RWPE2 (cell line): ENCODE measurements at regions not wholly inside any gene's neighbourhood (a gene's known extent, or its start where the extent isn't known, plus 50 kb on each side); places are given as distances from the start of the nearest gene placed in this dataset.

Experiments
- ATAC-seq: fragments of 200-7000 bp; cut with Tn5 transposase; 3 replicates; pipeline ENCODE4 v1.9.1; 2021; ENCODE audit warnings: low read depth
- DNase-seq: peaks from one replicate; pipeline ENCODE4 v3.0.0-alpha.2; 2020; ENCODE audit warnings: low spot score
- H3K27ac ChIP-seq: fragments of 450-650 bp; 2 replicates; pipeline ENCODE4 v1.5.1; 2017; ENCODE audit warnings: mild to moderate bottlenecking; ENCODE audit not compliant: poor library complexity, severe bottlenecking
- H3K27me3 ChIP-seq: fragments of 250-450 bp; sonication (Bioruptor Pico); 2 replicates; pipeline ENCODE4 v1.5.1; 2021; ENCODE audit warnings: mild to moderate bottlenecking, moderate library complexity; ENCODE audit not compliant: insufficient read depth, poor library complexity, severe bottlenecking
- H3K36me3 ChIP-seq: fragments of 250-450 bp; sonication (Bioruptor Pico); 2 replicates; pipeline ENCODE4 v1.5.1; 2020; ENCODE audit warnings: low read depth, mild to moderate bottlenecking, moderate library complexity
- H3K4me1 ChIP-seq: fragments of 250-450 bp; sonication (Bioruptor Pico); 2 replicates; pipeline ENCODE4 v1.5.1; 2021; ENCODE audit warnings: mild to moderate bottlenecking, moderate library complexity; ENCODE audit not compliant: insufficient read depth, poor library complexity, severe bottlenecking
- H3K4me3 ChIP-seq: fragments of 250-450 bp; sonication (Bioruptor Pico); 2 replicates; pipeline ENCODE4 v1.5.1; 2021; ENCODE audit warnings: mild to moderate bottlenecking, moderate library complexity; ENCODE audit not compliant: severe bottlenecking
- H3K9me3 ChIP-seq: fragments of 250-450 bp; sonication (Bioruptor Pico); 2 replicates; pipeline ENCODE4 v1.5.1; 2021; ENCODE audit warnings: mild to moderate bottlenecking, moderate library complexity; ENCODE audit not compliant: severe bottlenecking
- TF ChIP-seq, protein P1 (sequence below): fragments of 450-650 bp; IDR thresholded peaks from one replicate; pipeline ENCODE4 v1.5.1; 2017; ENCODE audit warnings: mild to moderate bottlenecking, moderate library complexity; ENCODE audit not compliant: poor library complexity, severe bottlenecking

DNA sequence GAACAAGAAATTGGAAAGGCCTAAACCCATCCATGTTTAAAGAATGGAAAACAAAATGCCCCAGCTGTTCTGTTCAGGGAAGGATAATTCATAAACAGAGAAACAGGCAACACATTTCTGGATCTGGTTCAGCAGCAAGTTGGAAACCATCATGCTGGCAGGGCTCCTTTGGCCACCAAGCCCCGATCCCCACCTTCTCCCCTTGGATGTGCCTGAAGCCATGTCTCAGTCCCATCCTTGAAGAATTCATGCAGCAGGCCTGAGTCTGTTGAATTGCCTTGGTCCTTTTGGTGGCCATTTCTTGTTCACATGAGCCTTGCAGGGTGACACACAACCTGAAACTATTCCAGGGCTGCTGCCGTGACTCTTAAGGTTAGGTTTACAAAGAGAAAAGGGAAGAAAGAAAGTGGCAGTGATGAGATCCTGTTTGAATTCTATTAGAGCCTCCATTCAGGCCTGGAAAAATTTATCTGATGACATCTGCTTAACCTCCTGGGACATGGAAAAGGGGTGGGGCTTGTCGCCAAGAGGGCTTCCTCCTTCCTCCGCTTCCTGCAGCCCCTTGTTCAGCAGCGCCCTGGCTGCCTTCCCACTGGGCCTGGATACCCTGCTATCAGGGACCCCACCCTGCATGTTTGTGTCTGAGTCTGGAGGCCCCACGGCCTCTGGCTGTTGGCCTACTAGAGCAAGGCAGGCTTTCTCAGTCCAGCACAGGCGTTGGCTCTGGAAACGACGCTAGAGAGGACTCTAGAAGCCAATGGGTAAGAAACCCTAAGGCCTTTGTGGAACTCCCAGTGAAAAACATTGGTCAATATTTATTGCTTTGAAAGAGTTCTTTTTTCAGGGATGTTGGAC, 341.9 kb downstream of the C12orf75 start:
- ATAC-seq, result no peak
- Histone ChIP-seq H3K36me3 (no peaks in the 10 kb centered on the region), H3K4me3 (no peak overlapping the region), H3K9me3 (no peaks in the 10 kb centered on the region), H3K27me3 (no peaks in the 10 kb centered on the region), H3K27ac (no peak overlapping the region), H3K4me1 (peaks cover 5% of the 10 kb centered on the region)
- no peak for DNase-seq
- TF ChIP-seq, protein P1, sequence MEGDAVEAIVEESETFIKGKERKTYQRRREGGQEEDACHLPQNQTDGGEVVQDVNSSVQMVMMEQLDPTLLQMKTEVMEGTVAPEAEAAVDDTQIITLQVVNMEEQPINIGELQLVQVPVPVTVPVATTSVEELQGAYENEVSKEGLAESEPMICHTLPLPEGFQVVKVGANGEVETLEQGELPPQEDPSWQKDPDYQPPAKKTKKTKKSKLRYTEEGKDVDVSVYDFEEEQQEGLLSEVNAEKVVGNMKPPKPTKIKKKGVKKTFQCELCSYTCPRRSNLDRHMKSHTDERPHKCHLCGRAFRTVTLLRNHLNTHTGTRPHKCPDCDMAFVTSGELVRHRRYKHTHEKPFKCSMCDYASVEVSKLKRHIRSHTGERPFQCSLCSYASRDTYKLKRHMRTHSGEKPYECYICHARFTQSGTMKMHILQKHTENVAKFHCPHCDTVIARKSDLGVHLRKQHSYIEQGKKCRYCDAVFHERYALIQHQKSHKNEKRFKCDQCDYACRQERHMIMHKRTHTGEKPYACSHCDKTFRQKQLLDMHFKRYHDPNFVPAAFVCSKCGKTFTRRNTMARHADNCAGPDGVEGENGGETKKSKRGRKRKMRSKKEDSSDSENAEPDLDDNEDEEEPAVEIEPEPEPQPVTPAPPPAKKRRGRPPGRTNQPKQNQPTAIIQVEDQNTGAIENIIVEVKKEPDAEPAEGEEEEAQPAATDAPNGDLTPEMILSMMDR, result no peak

- H3K27ac ChIP-seq, result no peak overlapping the region
- no peak for DNase-seq
- no peaks in the 10 kb centered on the region for H3K9me3 ChIP-seq
- TF ChIP-seq, protein P1, result no peak
- ATAC-seq, result no peak
- H3K27me3 ChIP-seq, result no peaks in the 10 kb centered on the region
- no peaks in the 10 kb centered on the region for H3K36me3 ChIP-seq
- H3K4me1 ChIP-seq, result peaks cover 5% of the 10 kb centered on the region
- H3K4me3 ChIP-seq, result no peak overlapping the region
Observed at GRCh38 chr12:105674871-105675699, 344.6 kb downstream of the C12orf75 start.

DNA sequence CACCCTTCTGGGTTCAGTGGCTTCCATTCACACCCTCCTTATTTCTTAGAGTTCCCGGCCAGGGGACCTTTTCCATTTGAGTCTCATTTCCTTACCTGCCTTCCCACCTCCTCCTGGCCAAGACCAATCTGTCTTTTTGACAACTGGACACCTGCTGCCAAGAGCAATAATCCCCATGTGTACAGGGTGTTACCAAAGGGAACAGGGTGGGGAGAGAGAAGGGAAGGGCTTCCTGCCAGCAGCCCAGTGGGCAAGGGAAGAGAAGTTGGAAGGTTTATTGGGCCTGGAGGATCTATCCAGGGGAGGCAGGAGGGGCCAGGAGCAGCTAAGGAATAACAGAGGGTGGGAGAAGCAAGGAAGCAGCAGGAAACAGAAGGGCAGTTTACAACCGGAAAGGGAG, 346.2 kb downstream of the C12orf75 start:
- Histone ChIP-seq H3K4me3 (no peak overlapping the region), H3K4me1 (peaks cover 5% of the 10 kb centered on the region), H3K27ac (peak overlapping the region; percentile 11), H3K36me3 (no peaks in the 10 kb centered on the region), H3K9me3 (no peaks in the 10 kb centered on the region), H3K27me3 (no peaks in the 10 kb centered on the region)
- ATAC-seq (peak; percentile 82), DNase-seq (no peak)
- TF ChIP-seq, protein P1, result no peak

DNA sequence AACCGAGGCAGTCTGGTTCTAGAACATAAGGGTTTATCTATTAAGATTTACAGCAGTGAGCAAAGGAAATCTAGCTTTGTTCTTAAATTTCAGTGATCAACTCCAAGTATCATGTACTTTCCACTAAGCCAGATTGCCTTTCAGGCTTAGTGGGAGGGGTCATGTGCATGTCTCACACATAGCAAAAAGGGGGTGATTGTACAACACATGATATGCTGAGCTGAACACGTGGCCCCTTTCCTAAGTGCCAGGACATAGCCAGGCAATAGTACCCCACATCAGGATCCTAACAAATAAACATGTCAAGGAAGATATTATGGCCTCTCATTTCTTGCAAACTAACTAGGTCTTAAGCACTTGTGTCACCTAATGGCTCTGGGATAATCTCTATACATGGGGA, 347.2 kb downstream of the C12orf75 start:
- ATAC-seq (no peak), DNase-seq (no peak)
- no peak overlapping the region for H3K4me3 ChIP-seq
- H3K36me3 ChIP-seq, result no peaks in the 10 kb centered on the region
- no peaks in the 10 kb centered on the region for H3K27me3 ChIP-seq
- peak overlapping the region; percentile 11 for H3K27ac ChIP-seq
- TF ChIP-seq, protein P1, result no peak
- no peaks in the 10 kb centered on the region for H3K9me3 ChIP-seq
- H3K4me1 ChIP-seq, result peaks cover 5% of the 10 kb centered on the region
